GM12891 (cell line): ENCODE measurements at regions not wholly inside any gene's neighbourhood (a gene's known extent, or its start where the extent isn't known, plus 50 kb on each side); places are given as distances from the start of the nearest gene placed in this dataset.
"Not testable (repeated sequence)": the region's sequence is repeated elsewhere in the genome, so short reads cannot be mapped to it uniquely, and the experiment has no call there.

Experiments
- DNase-seq: peaks from one replicate; pipeline ENCODE4 v3.0.0; 2011; ENCODE audit warnings: low spot score; ENCODE audit not compliant: insufficient read length
- FAIRE-seq: peaks from 2 replicates; lab custom pipeline; 2011; peaks lifted over from hg19 to GRCh38; lab: Jason Lieb, UNC
- PAX5 ChIP-seq: IDR thresholded peaks from 2 replicates; pipeline ENCODE4 v1.6.1; 2011; ENCODE audit warnings: low read length, moderate library complexity, mild to moderate bottlenecking; ENCODE audit not compliant: insufficient read depth, severe bottlenecking
- POLR2A ChIP-seq: IDR thresholded peaks from 2 replicates; pipeline ENCODE4 v1.6.1; 2011; ENCODE audit warnings: low read depth, low read length, control low read depth
- POLR2AphosphoS5 ChIP-seq: IDR thresholded peaks from 2 replicates; pipeline ENCODE4 v1.6.1; 2011; ENCODE audit warnings: low read depth, low read length, control low read depth
- POU2F2 ChIP-seq: IDR thresholded peaks from 2 replicates; pipeline ENCODE4 v1.6.1; 2011; ENCODE audit warnings: low read depth, mild to moderate bottlenecking, control low read depth, low read length, moderate library complexity
- SPI1 ChIP-seq: IDR thresholded peaks from 2 replicates; pipeline ENCODE4 v1.6.1; 2011; ENCODE audit warnings: low read depth, low read length, control low read depth
- TAF1 ChIP-seq: IDR thresholded peaks from 2 replicates; pipeline ENCODE4 v1.6.1; 2011; ENCODE audit warnings: low read depth, low read length, control low read depth

GRCh38 chr13:78868991-78869390, 210.0 kb upstream of the OBI1 start:
- FAIRE-seq (no peak), DNase-seq (no peak)
- TF ChIP-seq POLR2AphosphoS5 (no peak), PAX5 (no peak), SPI1 (no peak), TAF1 (no peak), POLR2A (no peak), POU2F2 (no peak)

DNA sequence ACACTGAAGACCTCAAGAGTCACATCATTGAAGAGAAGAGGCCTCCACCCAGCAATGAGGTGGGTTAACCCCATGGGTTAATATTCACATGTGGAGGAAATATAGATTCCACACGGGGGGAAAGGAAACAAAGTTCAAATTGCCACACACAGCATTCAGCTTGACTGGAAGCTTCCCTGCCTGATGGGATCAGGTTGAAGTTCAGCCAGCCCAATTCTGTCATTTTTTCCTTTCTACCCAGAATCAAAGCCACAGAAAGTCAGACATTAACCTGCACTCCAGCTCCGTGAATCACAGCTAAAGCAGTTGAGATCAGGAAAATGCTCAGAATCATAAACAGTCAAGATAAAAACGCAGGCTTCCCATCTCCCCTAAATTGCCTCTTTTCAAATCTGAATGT, 208.7 kb upstream of the OBI1 start:
- TF ChIP-seq TAF1 (no peak), POLR2A (no peak), SPI1 (no peak), POLR2AphosphoS5 (no peak), POU2F2 (no peak), PAX5 (no peak)
- DNase-seq (no peak), FAIRE-seq (no peak)

- not testable (repeated sequence) for DNase-seq, FAIRE-seq
Measured at GRCh38 chr13:78866076-78866475, 207.1 kb upstream of the OBI1 start.

- FAIRE-seq (no peak), DNase-seq (no peak)
- TF ChIP-seq PAX5: no peak
- no peak for TF ChIP-seq SPI1
- no peak for TF ChIP-seq POLR2A
- TF ChIP-seq POU2F2: no peak
- TF ChIP-seq POLR2AphosphoS5: no peak
Measured at GRCh38 chr13:78862446-78862845, 203.5 kb upstream of the OBI1 start.

- DNase-seq (no peak), FAIRE-seq (no peak)
- TF ChIP-seq SPI1: no peak
- TF ChIP-seq POLR2A: no peak
- TF ChIP-seq PAX5: no peak
- no peak for TF ChIP-seq POLR2AphosphoS5
- no peak for TF ChIP-seq POU2F2
- no peak for TF ChIP-seq TAF1
Measured at GRCh38 chr13:78852709-78853108, 193.8 kb upstream of the OBI1 start.

DNA sequence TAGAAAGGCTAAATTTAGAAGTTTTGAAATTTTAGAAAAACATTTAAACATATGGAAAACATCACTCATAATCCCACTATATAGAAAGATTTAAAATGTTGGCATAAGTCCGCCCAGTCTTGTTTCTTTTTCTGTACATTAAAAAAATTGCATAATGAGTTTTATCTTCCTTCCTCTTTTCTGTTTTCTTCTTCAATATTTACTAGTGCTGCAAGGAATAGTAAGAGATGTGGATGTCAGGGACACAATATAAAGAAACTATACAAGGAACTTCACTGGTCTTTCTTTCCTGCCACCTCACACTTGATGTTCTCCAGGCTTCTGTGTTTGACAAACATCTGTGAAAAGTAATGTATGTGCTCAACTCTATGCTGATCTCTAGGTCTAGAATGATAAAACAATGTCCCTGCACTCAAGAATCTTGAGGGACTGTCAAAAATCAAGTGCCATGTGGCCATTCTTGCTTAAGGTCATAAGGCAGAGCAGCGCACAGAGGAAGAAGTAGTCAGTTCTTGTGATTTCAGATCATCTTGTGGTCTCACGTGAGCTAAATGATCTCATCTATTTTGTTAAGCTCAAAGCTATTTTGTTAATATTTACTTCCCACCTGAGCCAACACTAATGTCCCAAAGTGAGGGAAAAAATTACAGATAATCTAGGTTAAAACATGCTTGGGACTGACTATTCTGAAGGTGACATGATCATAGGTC, 186.9 kb upstream of the OBI1 start:
- TF ChIP-seq POLR2AphosphoS5: no peak
- no peak for TF ChIP-seq POU2F2
- no peak for TF ChIP-seq POLR2A
- TF ChIP-seq TAF1: no peak
- TF ChIP-seq PAX5: no peak
- TF ChIP-seq SPI1: no peak
- FAIRE-seq (no peak), DNase-seq (no peak)

- DNase-seq (no peak), FAIRE-seq (no peak)
- TF ChIP-seq TAF1: no peak
- TF ChIP-seq SPI1: no peak
- TF ChIP-seq POLR2AphosphoS5: no peak
- TF ChIP-seq PAX5: no peak
Measured at GRCh38 chr13:78844106-78844505, 185.2 kb upstream of the OBI1 start.

- no peak for TF ChIP-seq POLR2A
- TF ChIP-seq POU2F2: no peak
- TF ChIP-seq TAF1: no peak
- no peak for TF ChIP-seq SPI1
- no peak for TF ChIP-seq POLR2AphosphoS5
- no peak for TF ChIP-seq PAX5
- DNase-seq (no peak), FAIRE-seq (no peak)
Measured at GRCh38 chr13:78841358-78841963, 182.5 kb upstream of the OBI1 start.

DNA sequence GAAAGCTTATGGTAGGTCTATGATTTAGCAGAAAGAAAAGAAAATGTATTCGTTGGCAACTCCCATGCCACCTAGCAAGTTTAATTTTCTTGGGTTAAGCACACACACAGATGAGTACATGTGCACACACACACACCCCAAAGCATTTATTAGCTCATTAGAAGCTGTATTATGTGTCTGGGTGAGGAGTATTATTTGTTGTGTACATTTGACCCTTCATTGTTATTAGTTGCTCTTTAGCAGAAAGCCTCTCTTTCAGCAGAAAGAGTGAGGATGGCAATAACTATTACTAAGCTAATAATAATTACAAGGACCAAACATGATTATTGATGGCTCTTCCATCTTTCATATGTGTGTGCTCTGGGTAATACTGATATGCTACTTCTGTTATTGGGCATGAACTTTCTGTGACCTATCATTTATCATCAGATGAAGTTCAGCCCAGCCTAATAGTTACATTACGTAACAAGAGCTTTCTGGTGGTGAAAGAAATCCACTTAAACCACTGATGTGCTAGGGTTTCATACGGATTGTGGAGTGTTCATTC, 177.4 kb upstream of the OBI1 start:
- TF ChIP-seq POLR2A: no peak
- TF ChIP-seq TAF1: no peak
- no peak for TF ChIP-seq POLR2AphosphoS5
- no peak for TF ChIP-seq SPI1
- no peak for TF ChIP-seq POU2F2
- TF ChIP-seq PAX5: no peak
- FAIRE-seq: no peak
- DNase-seq: no peak

GRCh38 chr13:78832461-78832860, 173.5 kb upstream of the OBI1 start:
- FAIRE-seq (no peak), DNase-seq (no peak)
- no peak for TF ChIP-seq SPI1
- no peak for TF ChIP-seq POU2F2
- TF ChIP-seq TAF1: no peak
- TF ChIP-seq POLR2AphosphoS5: no peak
- no peak for TF ChIP-seq POLR2A
- no peak for TF ChIP-seq PAX5
